HEK293 (cell line): ENCODE measurements at regions not wholly inside any gene's neighbourhood (a gene's known extent, or its start where the extent isn't known, plus 50 kb on each side); places are given as distances from the start of the nearest gene placed in this dataset.

Source experiments
- CTCF ChIA-PET: fragments of 350-600 bp; formaldehyde crosslinking; extraction: SDS; loops from one replicate; lab custom pipeline; 2021; ENCODE audit warnings: antibody characterized with exemption; lab: Yijun Ruan, JAX
- POLR2A ChIA-PET: fragments of 300-600 bp; formaldehyde crosslinking; extraction: SDS; loops from one replicate; lab custom pipeline; 2020; ENCODE audit warnings: antibody characterized with exemption, inconsistent platforms; lab: Yijun Ruan, JAX
- H3K27ac ChIP-seq: fragments of 200-500 bp; sonication (Bioruptor generic); 2 replicates; pipeline ENCODE4 v1.5.1; 2014; ENCODE audit warnings: low read depth, low read length, control low read depth, inconsistent platforms; ENCODE audit errors: extremely low read depth
- H3K36me3 ChIP-seq, 2 experiments: fragments of 200-500 bp in 1 of 2; sonication (Bioruptor generic) in 1 of 2; 1 replicate in 1 of 2; 2 replicates in 1 of 2; pipeline ENCODE4 v1.5.1; 2014 to 2017; ENCODE audit warnings: inconsistent platforms in 2 of 2, low read length in 2 of 2; ENCODE audit not compliant: control insufficient read depth in 2 of 2, insufficient read depth in 1 of 2
- H3K4me1 ChIP-seq: fragments of 200-500 bp; sonication (Bioruptor generic); 2 replicates; pipeline ENCODE4 v1.5.1; 2014; ENCODE audit warnings: mild to moderate bottlenecking, low read length, inconsistent platforms; ENCODE audit not compliant: control insufficient read depth, insufficient read depth
- H3K4me3 ChIP-seq: 2 replicates; pipeline ENCODE4 v1.5.1; 2011; ENCODE audit warnings: low read depth, mild to moderate bottlenecking, control low read depth, low read length, moderate library complexity
- H3K9me3 ChIP-seq: fragments of 200-500 bp; sonication (Bioruptor generic); 2 replicates; pipeline ENCODE4 v1.5.1; 2014; ENCODE audit warnings: low read depth, low read length, inconsistent platforms; ENCODE audit not compliant: control insufficient read depth, insufficient read depth
- BCL11A ChIP-seq: fragments of 450-650 bp; formaldehyde crosslinking; IDR thresholded peaks from 2 replicates; pipeline ENCODE4 v1.5.1; 2016; ENCODE audit warnings: low read depth, missing biosample characterization, missing genetic modification characterization
- FEZF1 ChIP-seq: fragments of 450-650 bp; formaldehyde crosslinking; IDR thresholded peaks from 2 replicates; pipeline ENCODE4 v1.5.1; 2016; ENCODE audit warnings: missing biosample characterization, missing genetic modification characterization
- OVOL3 ChIP-seq: fragments of 450-650 bp; formaldehyde crosslinking; IDR thresholded peaks from 2 replicates; pipeline ENCODE4 v1.5.1; 2016; ENCODE audit warnings: missing biosample characterization, missing genetic modification characterization
- SCRT1 ChIP-seq: fragments of 450-650 bp; formaldehyde crosslinking; IDR thresholded peaks from 2 replicates; pipeline ENCODE4 v1.5.1; 2016; ENCODE audit warnings: missing biosample characterization, missing genetic modification characterization, borderline replicate concordance
- SETDB1 ChIP-seq: IDR thresholded peaks from one replicate; pipeline ENCODE4 v1.6.1; 2017; ENCODE audit warnings: mild to moderate bottlenecking, low read length, moderate library complexity, mixed read lengths; ENCODE audit not compliant: insufficient read length
- TRIM28 ChIP-seq: IDR thresholded peaks from 2 replicates; pipeline ENCODE4 v1.6.1; 2011; ENCODE audit warnings: low read length, control low read depth, borderline replicate concordance
- ZBTB49 ChIP-seq: fragments of 450-650 bp; formaldehyde crosslinking; IDR thresholded peaks from 2 replicates; pipeline ENCODE4 v1.5.1; 2016; ENCODE audit warnings: missing biosample characterization, missing genetic modification characterization, low read depth
- ZBTB8A ChIP-seq: fragments of 450-650 bp; formaldehyde crosslinking; IDR thresholded peaks from 2 replicates; pipeline ENCODE4 v1.5.1; 2016; ENCODE audit warnings: missing biosample characterization, missing genetic modification characterization
- ZEB2 ChIP-seq: fragments of 450-650 bp; formaldehyde crosslinking; IDR thresholded peaks from 2 replicates; pipeline ENCODE4 v1.5.1; 2016; ENCODE audit warnings: missing biosample characterization, missing genetic modification characterization
- ZNF133 ChIP-seq: fragments of 450-650 bp; formaldehyde crosslinking; IDR thresholded peaks from 2 replicates; pipeline ENCODE4 v1.5.1; 2016; ENCODE audit warnings: missing biosample characterization, missing genetic modification characterization
- ZNF16 ChIP-seq: fragments of 450-650 bp; formaldehyde crosslinking; IDR thresholded peaks from 2 replicates; pipeline ENCODE4 v1.5.1; 2016; ENCODE audit warnings: low read depth, missing biosample characterization, missing genetic modification characterization
- ZNF2 ChIP-seq: fragments of 450-650 bp; formaldehyde crosslinking; IDR thresholded peaks from 2 replicates; pipeline ENCODE4 v1.5.1; 2016; ENCODE audit warnings: missing biosample characterization, missing genetic modification characterization
- ZNF221 ChIP-seq: fragments of 450-650 bp; formaldehyde crosslinking; IDR thresholded peaks from 2 replicates; pipeline ENCODE4 v1.5.1; 2017; ENCODE audit warnings: missing biosample characterization, missing genetic modification characterization, borderline replicate concordance
- ZNF239 ChIP-seq: fragments of 450-650 bp; formaldehyde crosslinking; IDR thresholded peaks from 2 replicates; pipeline ENCODE4 v1.5.1; 2016; ENCODE audit warnings: missing biosample characterization, missing genetic modification characterization
- ZNF248 ChIP-seq: fragments of 450-650 bp; formaldehyde crosslinking; IDR thresholded peaks from 2 replicates; pipeline ENCODE4 v1.5.1; 2017; ENCODE audit warnings: missing biosample characterization, missing genetic modification characterization
- ZNF404 ChIP-seq: fragments of 450-650 bp; formaldehyde crosslinking; IDR thresholded peaks from 2 replicates; pipeline ENCODE4 v1.5.1; 2017; ENCODE audit warnings: missing biosample characterization, missing genetic modification characterization
- ZNF514 ChIP-seq: fragments of 450-650 bp; formaldehyde crosslinking; IDR thresholded peaks from 2 replicates; pipeline ENCODE4 v1.5.1; 2016; ENCODE audit warnings: missing biosample characterization, missing genetic modification characterization
- ZNF529 ChIP-seq: fragments of 450-650 bp; formaldehyde crosslinking; IDR thresholded peaks from 2 replicates; pipeline ENCODE4 v1.5.1; 2017; ENCODE audit warnings: missing genetic modification characterization, missing biosample characterization; ENCODE audit not compliant: insufficient replicate concordance
- ZNF555 ChIP-seq: fragments of 450-650 bp; formaldehyde crosslinking; conservative IDR thresholded peaks from 2 replicates; pipeline ENCODE4 v1.5.1; 2017; ENCODE audit warnings: missing biosample characterization, mild to moderate bottlenecking, missing genetic modification characterization, inconsistent platforms
- ZNF585B ChIP-seq: fragments of 450-650 bp; formaldehyde crosslinking; IDR thresholded peaks from 2 replicates; pipeline ENCODE4 v1.5.1; 2016; ENCODE audit warnings: missing biosample characterization, missing genetic modification characterization
- ZNF623 ChIP-seq: fragments of 450-650 bp; formaldehyde crosslinking; IDR thresholded peaks from 2 replicates; pipeline ENCODE4 v1.5.1; 2016; ENCODE audit warnings: missing biosample characterization, missing genetic modification characterization
- ZNF664 ChIP-seq: fragments of 450-650 bp; formaldehyde crosslinking; IDR thresholded peaks from 2 replicates; pipeline ENCODE4 v1.5.1; 2016; ENCODE audit warnings: missing biosample characterization, missing genetic modification characterization
- ZNF677 ChIP-seq: fragments of 450-650 bp; IDR thresholded peaks from 2 replicates; pipeline ENCODE4 v1.5.0; 2018; ENCODE audit warnings: missing biosample characterization, mild to moderate bottlenecking, missing genetic modification characterization, moderate library complexity
- ZSCAN30 ChIP-seq: fragments of 450-650 bp; IDR thresholded peaks from 2 replicates; pipeline ENCODE4 v1.5.1; 2018; ENCODE audit warnings: missing biosample characterization, mild to moderate bottlenecking, missing genetic modification characterization, moderate library complexity
- TF ChIP-seq, protein P1 (sequence below): fragments of 450-650 bp; formaldehyde crosslinking; IDR thresholded peaks from 2 replicates; pipeline ENCODE4 v1.5.1; 2016; ENCODE audit warnings: missing biosample characterization, missing genetic modification characterization
- TF ChIP-seq, protein P2 (sequence below): fragments of 450-650 bp; formaldehyde crosslinking; IDR thresholded peaks from 2 replicates; pipeline ENCODE4 v1.5.1; 2017; ENCODE audit warnings: missing biosample characterization, missing genetic modification characterization

DNA sequence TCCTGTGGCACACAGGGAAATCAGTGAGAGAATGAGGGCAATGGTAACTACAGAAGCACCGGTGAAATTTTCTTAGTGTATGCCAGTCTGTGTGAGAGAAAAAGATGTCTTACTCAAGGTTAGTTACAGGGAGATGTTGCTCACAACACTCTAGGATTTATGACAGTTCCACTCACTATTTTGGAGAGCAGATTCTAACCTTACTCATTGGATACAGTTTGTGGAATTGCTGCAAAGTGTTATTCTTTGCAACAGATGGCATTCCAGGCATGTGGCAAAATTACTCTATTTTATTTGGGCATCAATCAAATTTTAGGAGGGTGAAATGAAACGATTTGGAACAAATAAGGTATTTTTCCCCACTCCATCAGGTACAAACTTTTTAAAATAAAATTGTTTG is 449.1 kb downstream of the PIK3C3 start (continued):
- TF ChIP-seq ZNF529 (no peak), ZNF239 (tag by site-specific recombination) (no peak), ZNF514 (tag by site-specific recombination) (no peak)

GRCh38 chr18:42409005-42409404 is 454.0 kb downstream of the PIK3C3 start:
- Histone ChIP-seq H3K36me3 (no peaks in the 10 kb centered on the region), H3K27ac (no peak overlapping the region), H3K4me1 (no peaks in the 10 kb centered on the region), H3K4me3 (no peak overlapping the region), H3K9me3 (no peaks in the 10 kb centered on the region)
- TF ChIP-seq, protein P1, sequence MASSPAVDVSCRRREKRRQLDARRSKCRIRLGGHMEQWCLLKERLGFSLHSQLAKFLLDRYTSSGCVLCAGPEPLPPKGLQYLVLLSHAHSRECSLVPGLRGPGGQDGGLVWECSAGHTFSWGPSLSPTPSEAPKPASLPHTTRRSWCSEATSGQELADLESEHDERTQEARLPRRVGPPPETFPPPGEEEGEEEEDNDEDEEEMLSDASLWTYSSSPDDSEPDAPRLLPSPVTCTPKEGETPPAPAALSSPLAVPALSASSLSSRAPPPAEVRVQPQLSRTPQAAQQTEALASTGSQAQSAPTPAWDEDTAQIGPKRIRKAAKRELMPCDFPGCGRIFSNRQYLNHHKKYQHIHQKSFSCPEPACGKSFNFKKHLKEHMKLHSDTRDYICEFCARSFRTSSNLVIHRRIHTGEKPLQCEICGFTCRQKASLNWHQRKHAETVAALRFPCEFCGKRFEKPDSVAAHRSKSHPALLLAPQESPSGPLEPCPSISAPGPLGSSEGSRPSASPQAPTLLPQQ (tag by site-specific recombination): no peak
- peak; percentile 92 for TF ChIP-seq ZNF585B (tag by site-specific recombination)
- TF ChIP-seq SETDB1: peak; percentile 50
- TF ChIP-seq TRIM28: peak; percentile 40; the same call in 1 of the 2 replicates
- CTCF ChIA-PET: interaction anchor here (0.7 kb wide), 1 partner anchor 295 kb away, joined by 3 read pairs; no protein-coding TSS in a partner anchor
- POLR2A ChIA-PET: no interaction called here

GRCh38 chr18:42412281-42412680 is 457.2 kb downstream of the PIK3C3 start:
- no peaks in the 10 kb centered on the region for H3K4me1 ChIP-seq
- TF ChIP-seq ZSCAN30 (tag by site-specific recombination) (no peak), ZNF16 (tag by site-specific recombination) (no peak), OVOL3 (tag by site-specific recombination) (no peak), SCRT1 (no peak), FEZF1 (no peak), ZNF133 (tag by site-specific recombination) (no peak), BCL11A (tag by site-specific recombination) (no peak), ZNF221 (no peak), ZNF623 (tag by site-specific recombination) (no peak), ZNF2 (no peak), ZNF664 (tag by site-specific recombination) (no peak)
- TF ChIP-seq, all 188 proteins: peak for 0
- POLR2A ChIA-PET: interaction anchor here (0.7 kb wide), 1 partner anchor 359 kb away, joined by 3 read pairs; no protein-coding TSS in a partner anchor
- Histone ChIP-seq H3K27ac (no peak overlapping the region), H3K4me3 (no peak overlapping the region), H3K9me3 (no peaks in the 10 kb centered on the region), H3K36me3 (no peaks in the 10 kb centered on the region)
- CTCF ChIA-PET: no interaction called here

GRCh38 chr18:42412896-42413295 is 457.9 kb downstream of the PIK3C3 start:
- ChIA-PET CTCF (no interaction called here), POLR2A (no interaction called here)
- Histone ChIP-seq H3K9me3 (no peaks in the 10 kb centered on the region), H3K27ac (no peak overlapping the region), H3K4me1 (no peaks in the 10 kb centered on the region), H3K36me3 (no peaks in the 10 kb centered on the region), H3K4me3 (no peak overlapping the region)
- TF ChIP-seq ZNF555 (tag by site-specific recombination): no peak
- no peak for TF ChIP-seq ZNF404 (tag by site-specific recombination)
- TF ChIP-seq ZBTB49 (tag by site-specific recombination): no peak
- no peak for TF ChIP-seq ZEB2
- no peak for TF ChIP-seq TRIM28
- TF ChIP-seq ZBTB8A (tag by site-specific recombination): no peak
- TF ChIP-seq ZNF677 (tag by site-specific recombination): no peak
- TF ChIP-seq ZNF248 (tag by site-specific recombination): no peak
- TF ChIP-seq, protein P2, sequence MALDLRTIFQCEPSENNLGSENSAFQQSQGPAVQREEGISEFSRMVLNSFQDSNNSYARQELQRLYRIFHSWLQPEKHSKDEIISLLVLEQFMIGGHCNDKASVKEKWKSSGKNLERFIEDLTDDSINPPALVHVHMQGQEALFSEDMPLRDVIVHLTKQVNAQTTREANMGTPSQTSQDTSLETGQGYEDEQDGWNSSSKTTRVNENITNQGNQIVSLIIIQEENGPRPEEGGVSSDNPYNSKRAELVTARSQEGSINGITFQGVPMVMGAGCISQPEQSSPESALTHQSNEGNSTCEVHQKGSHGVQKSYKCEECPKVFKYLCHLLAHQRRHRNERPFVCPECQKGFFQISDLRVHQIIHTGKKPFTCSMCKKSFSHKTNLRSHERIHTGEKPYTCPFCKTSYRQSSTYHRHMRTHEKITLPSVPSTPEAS (tag by site-specific recombination): no peak
